B cell (primary cell): ENCODE measurements at regions not wholly inside any gene's neighbourhood (a gene's known extent, or its start where the extent isn't known, plus 50 kb on each side); places are given as distances from the start of the nearest gene placed in this dataset.

ENCODE experiments used
- ATAC-seq: fragments of 200-7000 bp; cut with Tn5 transposase; one replicate; pipeline ENCODE4 v1.10.0; 2021; ENCODE audit warnings: low read depth, mild to moderate bottlenecking, moderate number of reproducible peaks, moderate library complexity
- CTCF ChIA-PET: fragments of 350-600 bp; sonication (Branson Sonifier 250); formaldehyde crosslinking; loops from one replicate; lab custom pipeline; 2021; ENCODE audit warnings: antibody characterized with exemption, inconsistent platforms; lab: Charles Lee
- POLR2A ChIA-PET: fragments of 350-600 bp; sonication (Branson Sonifier 250); formaldehyde crosslinking; loops from one replicate; lab custom pipeline; 2021; ENCODE audit warnings: antibody characterized with exemption; lab: Charles Lee
- DNase-seq: peaks from one replicate; pipeline ENCODE4 v3.0.0; 2013
- H2AFZ ChIP-seq: 2 replicates; pipeline ENCODE4 v1.6.1; 2012; ENCODE audit warnings: mild to moderate bottlenecking, low read depth, low read length; ENCODE audit not compliant: insufficient read depth, poor library complexity, severe bottlenecking
- H3K27ac ChIP-seq, 2 donors: 1 replicate in 1 of 2; 2 replicates in 1 of 2; pipeline ENCODE4 v1.5.1; 2012 to 2013; ENCODE audit warnings: low read length in 2 of 2, mild to moderate bottlenecking in 2 of 2, moderate library complexity in 1 of 2
- H3K27me3 ChIP-seq, 4 experiments: fragments of 200-600 bp in 1 of 4; sonication (generic) in 1 of 4; replicated peaks in 1 of 4; 1 replicate in 2 of 4; 2 replicates in 2 of 4; pipeline versions ENCODE4 v1.6.1 to v1.7.0; 2013 to 2016; ENCODE audit warnings: low read length in 3 of 4, mild to moderate bottlenecking in 2 of 4, mixed read lengths in 1 of 4, moderate library complexity in 1 of 4; ENCODE audit not compliant: insufficient read depth in 4 of 4, control insufficient read depth in 3 of 4; ENCODE audit errors: control extremely low read depth in 1 of 4
- H3K36me3 ChIP-seq, 2 experiments: replicated peaks in 1 of 2; 1 replicate in 1 of 2; 2 replicates in 1 of 2; pipeline versions ENCODE4 v1.6.1 to v1.7.1; 2013; ENCODE audit warnings: low read length in 1 of 2; ENCODE audit not compliant: insufficient read depth in 2 of 2, control insufficient read depth in 1 of 2; ENCODE audit errors: control extremely low read depth in 1 of 2, extremely low read depth in 1 of 2
- H3K4me1 ChIP-seq, 2 donors: fragments of 200-600 bp in 1 of 2; sonication (generic) in 1 of 2; 1 replicate in 1 of 2; 2 replicates in 1 of 2; pipeline versions ENCODE4 v1.5.1 to v1.6.1; 2013 to 2017; ENCODE audit warnings: low read length in 2 of 2; ENCODE audit not compliant: control insufficient read depth in 2 of 2, insufficient read depth in 2 of 2
- H3K4me2 ChIP-seq: replicated peaks from 2 replicates; pipeline ENCODE3; 2012; ENCODE audit warnings: mild to moderate bottlenecking, low read depth, low read length; ENCODE audit not compliant: poor library complexity, severe bottlenecking
- H3K4me3 ChIP-seq, 5 experiments: fragments of 200-600 bp in 1 of 5; sonication (generic) in 1 of 5; 1 replicate in 3 of 5; 2 replicates in 2 of 5; pipeline versions ENCODE4 v1.5.1 to v1.7.0; 2011 to 2016; ENCODE audit warnings: low read length in 4 of 5, mild to moderate bottlenecking in 4 of 5, low read depth in 2 of 5, control low read depth in 1 of 5, moderate library complexity in 1 of 5; ENCODE audit not compliant: insufficient read depth in 1 of 5; ENCODE audit errors: control extremely low read depth in 1 of 5, extremely low read depth in 1 of 5
- H3K79me2 ChIP-seq: fragments of 200-600 bp; sonication (generic); one replicate; pipeline ENCODE4 v1.6.0; 2016; ENCODE audit warnings: low read length; ENCODE audit not compliant: control insufficient read depth, insufficient read depth
- H3K9ac ChIP-seq: fragments of 200-600 bp; sonication (generic); 2 replicates; pipeline ENCODE4 v1.6.1; 2017; ENCODE audit warnings: mild to moderate bottlenecking, low read length, moderate library complexity
- H3K9me3 ChIP-seq, 3 donors: one replicate each; pipeline versions ENCODE4 v1.6.1 to v1.7.1; 2013; ENCODE audit warnings: low read length in 2 of 3; ENCODE audit not compliant: control insufficient read depth in 2 of 3, insufficient read depth in 1 of 3; ENCODE audit errors: control extremely low read depth in 1 of 3
- H4K20me1 ChIP-seq: 2 replicates; pipeline ENCODE4 v1.6.0; 2012; ENCODE audit warnings: mild to moderate bottlenecking, low read length; ENCODE audit not compliant: insufficient read depth, control insufficient read depth, poor library complexity, severe bottlenecking
- H3K27ac Mint-ChIP-seq: one replicate; pipeline ENCODE4 v1.8.0; 2021; ENCODE audit warnings: mixed read lengths
- H3K27me3 Mint-ChIP-seq: one replicate; pipeline ENCODE4 v1.8.0; 2021; ENCODE audit warnings: mixed read lengths
- H3K4me1 Mint-ChIP-seq: one replicate; pipeline ENCODE4 v1.8.0; 2021; ENCODE audit warnings: mixed read lengths
- H3K4me3 Mint-ChIP-seq: one replicate; pipeline ENCODE4 v1.8.0; 2021; ENCODE audit warnings: mixed read lengths
- H3K9me3 Mint-ChIP-seq: one replicate; pipeline ENCODE4 v1.8.0; 2022; ENCODE audit warnings: mixed read lengths; ENCODE audit not compliant: insufficient read depth
- EZH2 ChIP-seq: IDR thresholded peaks from 2 replicates; pipeline ENCODE4 v1.6.1; 2012; ENCODE audit warnings: borderline replicate concordance, low read depth, mild to moderate bottlenecking, moderate library complexity, low read length; ENCODE audit not compliant: insufficient read depth, poor library complexity, severe bottlenecking
- WGBS: methylation state at CpG from one replicate; pipeline ENCODE4 v1.1.5; 2013; ENCODE audit warnings: missing lambda C conversion rate; ENCODE audit not compliant: insufficient coverage; 5-methylcytosine and 5-hydroxymethylcytosine counted together
- intact Hi-C: fragments of 100-400 bp; cut with micrococcal nuclease; formaldehyde crosslinking; loops from one replicate; pipeline ENCODE4 v1.10.0; 2022
- TF ChIP-seq, protein P1 (sequence below): fragments of 200-600 bp; IDR thresholded peaks from one replicate; pipeline ENCODE4 v1.8.0; 2022; ENCODE audit warnings: antibody characterized with exemption, mild to moderate bottlenecking

GRCh38 chr13:44661936-44662335 is 85.8 kb upstream of the TSC22D1 start:
- Histone ChIP-seq H3K27me3 (no peaks in the 10 kb centered on the region), H3K36me3 (no peaks in the 10 kb centered on the region), H3K4me3 (no peak overlapping the region), H4K20me1 (no peaks in the 10 kb centered on the region), H3K4me1 (no peaks in the 10 kb centered on the region), H3K27ac (no peak overlapping the region), H3K4me2 (no peak overlapping the region), H3K9me3 (no peaks in the 10 kb centered on the region), H2AFZ (no peak overlapping the region), H3K79me2 (no peaks in the 10 kb centered on the region), H3K9ac (no peak overlapping the region)
- DNase-seq (no peak), ATAC-seq (no peak)
- WGBS, result 92% methylated on average over 1 of the region's 3 CpGs
- intact Hi-C loops, result no loop called here
- ChIA-PET POLR2A (no interaction called here), CTCF (no interaction called here)
- H3K4me3 Mint-ChIP-seq, result no peak overlapping the region
- TF ChIP-seq EZH2, result no peak
- TF ChIP-seq, protein P1, sequence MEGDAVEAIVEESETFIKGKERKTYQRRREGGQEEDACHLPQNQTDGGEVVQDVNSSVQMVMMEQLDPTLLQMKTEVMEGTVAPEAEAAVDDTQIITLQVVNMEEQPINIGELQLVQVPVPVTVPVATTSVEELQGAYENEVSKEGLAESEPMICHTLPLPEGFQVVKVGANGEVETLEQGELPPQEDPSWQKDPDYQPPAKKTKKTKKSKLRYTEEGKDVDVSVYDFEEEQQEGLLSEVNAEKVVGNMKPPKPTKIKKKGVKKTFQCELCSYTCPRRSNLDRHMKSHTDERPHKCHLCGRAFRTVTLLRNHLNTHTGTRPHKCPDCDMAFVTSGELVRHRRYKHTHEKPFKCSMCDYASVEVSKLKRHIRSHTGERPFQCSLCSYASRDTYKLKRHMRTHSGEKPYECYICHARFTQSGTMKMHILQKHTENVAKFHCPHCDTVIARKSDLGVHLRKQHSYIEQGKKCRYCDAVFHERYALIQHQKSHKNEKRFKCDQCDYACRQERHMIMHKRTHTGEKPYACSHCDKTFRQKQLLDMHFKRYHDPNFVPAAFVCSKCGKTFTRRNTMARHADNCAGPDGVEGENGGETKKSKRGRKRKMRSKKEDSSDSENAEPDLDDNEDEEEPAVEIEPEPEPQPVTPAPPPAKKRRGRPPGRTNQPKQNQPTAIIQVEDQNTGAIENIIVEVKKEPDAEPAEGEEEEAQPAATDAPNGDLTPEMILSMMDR, result no peak
- H3K9me3 Mint-ChIP-seq, result no peaks in the 10 kb centered on the region
- H3K27ac Mint-ChIP-seq, result no peak overlapping the region
- H3K27me3 Mint-ChIP-seq, result peaks cover 6% of the 10 kb centered on the region
- no peaks in the 10 kb centered on the region for H3K4me1 Mint-ChIP-seq

DNA sequence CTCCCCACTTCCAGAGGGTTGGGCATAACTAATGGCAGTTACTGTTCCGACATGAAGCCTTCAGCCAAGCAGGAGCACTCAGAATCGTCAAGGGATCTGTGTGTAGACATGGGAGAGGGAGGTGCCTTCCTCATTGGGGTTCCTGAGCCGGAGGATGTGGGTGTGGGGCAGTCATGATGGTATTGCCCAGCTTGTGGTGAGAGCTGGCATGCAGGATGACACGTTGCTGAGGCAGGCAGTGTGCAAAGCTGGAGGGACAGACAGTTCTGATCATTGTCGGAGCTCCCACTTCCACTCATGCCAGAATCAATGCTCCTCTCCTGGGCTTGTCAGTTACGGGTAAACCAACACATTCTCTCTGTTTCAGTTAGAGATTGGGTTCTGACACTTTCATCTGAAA is 83.9 kb upstream of the TSC22D1 start:
- Histone ChIP-seq H3K4me3 (no peak overlapping the region), H3K4me1 (no peaks in the 10 kb centered on the region), H4K20me1 (no peaks in the 10 kb centered on the region), H3K9me3 (no peaks in the 10 kb centered on the region), H3K27me3 (no peaks in the 10 kb centered on the region), H2AFZ (no peak overlapping the region), H3K4me2 (no peak overlapping the region), H3K9ac (no peak overlapping the region), H3K79me2 (no peaks in the 10 kb centered on the region), H3K27ac (no peak overlapping the region), H3K36me3 (no peaks in the 10 kb centered on the region)
- ATAC-seq (no peak), DNase-seq (no peak)
- CTCF ChIA-PET, result no interaction called here
- Mint-ChIP-seq H3K4me3 (no peak overlapping the region), H3K27me3 (peaks cover 6% of the 10 kb centered on the region), H3K27ac (no peak overlapping the region), H3K9me3 (no peaks in the 10 kb centered on the region), H3K4me1 (no peaks in the 10 kb centered on the region)
- POLR2A ChIA-PET, result no interaction called here
- intact Hi-C loops, result no loop called here
- 77% methylated on average over 4 of the region's 6 CpGs for WGBS
- no peak for TF ChIP-seq EZH2
- TF ChIP-seq, protein P1, result no peak
